HuH-7 (cell line): ENCODE measurements at regions not wholly inside any gene's neighbourhood (a gene's known extent, or its start where the extent isn't known, plus 50 kb on each side); places are given as distances from the start of the nearest gene placed in this dataset.

ENCODE experiments used
- DNase-seq: peaks from one replicate; pipeline ENCODE4 v3.0.0; 2011; ENCODE audit warnings: low spot score

DNA sequence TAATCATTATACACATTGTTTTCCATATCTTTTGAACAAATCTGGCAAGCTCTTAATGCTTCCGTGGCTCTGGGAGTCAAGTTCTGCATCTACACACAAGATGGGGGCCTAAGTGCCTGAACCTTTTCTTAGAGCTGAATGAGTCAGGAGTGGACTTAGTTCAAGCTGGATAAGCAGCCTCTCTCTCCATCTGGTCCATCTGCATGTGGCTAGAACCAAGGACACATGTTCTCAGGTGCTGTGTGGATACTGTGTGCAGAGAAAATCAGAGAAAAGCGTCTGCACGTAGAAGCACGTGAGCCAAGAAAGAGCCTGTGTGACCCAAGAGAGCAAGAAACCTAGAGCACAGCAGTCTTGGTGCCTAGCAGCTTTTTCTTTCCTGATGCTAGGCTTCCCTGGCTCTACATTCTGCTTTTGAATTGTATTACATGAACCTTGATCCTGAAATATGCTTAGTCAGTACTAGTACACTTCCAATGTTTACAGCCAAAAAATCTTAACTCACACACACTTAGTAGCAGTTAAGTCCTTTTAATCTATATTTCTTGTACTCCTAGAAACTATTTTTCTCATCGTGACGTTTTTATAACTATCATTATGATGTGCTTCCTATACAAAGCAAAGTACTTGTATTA, 1798.9 kb downstream of the MAT2B start:
- DNase-seq, result no peak

DNA sequence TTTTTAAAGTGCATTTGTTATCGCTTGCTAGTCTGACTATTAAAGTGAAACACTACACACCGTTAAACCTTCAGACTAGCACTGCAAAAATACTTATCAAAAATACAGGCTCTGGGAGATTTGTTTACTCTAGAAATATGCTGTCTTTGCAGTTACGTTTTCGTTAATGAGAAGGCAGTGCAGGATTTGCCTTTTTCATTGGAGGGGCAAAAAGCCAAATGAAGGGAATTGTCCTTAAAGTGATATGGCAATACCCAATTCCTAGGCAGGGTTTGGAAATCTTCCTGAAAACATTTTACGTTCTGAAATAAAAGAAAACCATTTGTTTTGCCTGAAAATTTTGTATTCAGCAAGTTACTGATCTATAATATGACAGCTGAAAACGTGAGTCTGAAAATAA, 1800.2 kb downstream of the MAT2B start:
- DNase-seq, result no peak

DNA sequence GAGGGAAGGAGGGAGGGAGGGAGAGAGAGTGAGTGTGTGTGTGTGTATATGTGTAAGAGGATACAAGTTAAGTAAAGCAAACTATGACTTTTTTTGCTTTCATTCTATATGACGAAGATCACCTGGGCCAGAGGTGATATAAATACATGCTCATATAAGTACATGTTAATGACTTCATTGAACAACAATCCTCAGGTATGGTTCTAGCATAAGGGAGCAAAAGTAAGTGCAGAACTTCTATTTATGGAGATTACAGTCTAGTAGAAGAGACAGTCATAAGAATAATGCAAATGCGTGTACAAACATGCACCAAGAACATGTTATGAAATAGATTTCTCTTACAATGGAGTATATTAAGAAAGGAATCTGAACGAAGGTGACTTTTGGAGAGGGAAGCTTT, 1804.0 kb downstream of the MAT2B start:
- DNase-seq, result no peak

DNA sequence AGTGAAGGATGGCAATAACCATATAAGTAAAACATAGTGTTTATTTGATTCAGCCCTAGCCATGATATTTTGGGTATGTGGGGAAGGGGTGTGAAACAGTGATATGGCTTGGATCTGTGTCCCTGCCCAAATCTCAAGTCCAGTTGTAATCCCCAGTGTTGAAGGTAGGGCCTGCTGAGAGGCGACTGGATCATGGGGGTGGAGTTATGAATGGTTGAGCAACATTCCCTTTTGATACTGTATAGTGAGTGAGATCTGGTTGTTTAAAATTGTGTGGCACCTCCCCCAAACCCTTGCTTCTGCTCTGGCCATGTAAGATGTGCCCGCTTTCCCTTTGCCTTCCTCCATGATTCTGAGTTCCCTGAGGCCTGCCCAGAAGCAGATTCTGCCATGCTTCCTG, 1804.6 kb downstream of the MAT2B start:
- no peak for DNase-seq

DNA sequence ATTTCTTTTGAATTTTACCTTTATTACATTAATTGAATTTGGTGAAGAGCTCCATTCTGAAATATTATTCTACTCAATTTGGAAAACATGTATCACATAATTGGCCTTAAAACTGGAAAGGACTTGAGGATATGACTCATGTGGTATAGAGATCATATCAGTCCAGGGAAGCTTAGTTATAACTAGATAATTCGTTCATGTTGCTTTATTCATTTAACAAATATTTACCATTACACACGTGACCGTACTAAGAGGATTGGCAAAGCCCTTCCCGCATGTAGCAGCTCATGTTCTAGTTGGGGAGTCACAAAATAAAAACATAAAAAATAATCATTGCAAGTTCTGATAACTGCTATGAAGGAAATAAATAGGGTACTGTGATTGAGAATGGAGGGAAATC, 1816.5 kb downstream of the MAT2B start:
- DNase-seq, result no peak

DNA sequence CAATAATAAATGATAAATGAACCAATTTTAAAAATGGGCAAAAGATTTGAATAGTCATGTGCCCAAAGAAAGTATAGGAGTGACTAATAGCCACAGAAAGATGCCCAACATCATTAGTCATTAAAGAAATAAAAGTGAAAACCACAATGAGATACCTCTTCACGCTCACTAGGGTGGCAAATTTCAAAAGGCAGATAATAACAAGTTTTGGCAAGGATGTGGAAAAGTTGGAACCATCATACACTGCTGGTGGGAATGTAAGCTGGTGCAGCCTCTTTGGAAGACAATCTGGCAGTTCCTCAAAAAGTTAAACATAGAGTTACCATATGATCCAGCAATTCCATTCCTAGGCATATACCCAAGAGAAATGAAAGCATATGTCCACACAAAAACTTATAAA, 1819.8 kb downstream of the MAT2B start:
- no peak for DNase-seq

DNA sequence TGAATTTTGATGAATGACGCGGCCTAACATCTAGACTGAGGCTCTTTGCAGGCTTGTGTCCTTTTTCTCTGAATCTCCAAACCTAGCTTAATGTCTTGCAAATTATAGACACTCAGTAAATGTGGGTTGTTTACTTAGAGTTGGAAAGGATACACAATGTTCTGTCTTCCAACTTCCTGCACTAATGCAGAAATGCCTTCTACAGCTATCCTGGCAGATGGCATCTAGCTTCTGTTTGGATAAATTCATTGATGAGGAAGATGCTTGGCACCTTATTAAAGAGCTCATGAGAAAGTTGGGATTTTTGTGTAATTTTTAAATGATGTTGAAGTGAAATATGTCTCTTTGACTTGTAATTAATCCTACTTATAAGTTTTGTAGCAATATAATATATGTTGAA, 1822.2 kb downstream of the MAT2B start:
- DNase-seq, result no peak

DNA sequence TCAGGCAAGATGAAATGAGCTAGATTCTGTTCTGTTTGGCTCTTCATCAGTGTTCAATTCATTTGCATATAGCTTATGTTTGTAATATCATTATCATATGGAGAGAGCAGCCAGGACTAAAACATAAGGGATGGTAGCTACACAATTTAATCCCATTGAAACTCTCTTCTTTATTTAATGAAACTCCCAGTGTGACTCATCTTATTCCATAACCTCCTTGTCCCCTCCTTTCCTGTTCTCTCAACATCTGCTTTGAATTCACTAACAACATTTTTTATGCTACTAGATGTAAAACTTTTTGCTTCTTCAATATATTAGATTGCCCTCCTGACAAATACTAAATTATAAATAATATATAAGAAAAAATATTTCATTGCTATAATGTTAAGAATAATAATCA, 1823.4 kb downstream of the MAT2B start:
- no peak for DNase-seq

DNA sequence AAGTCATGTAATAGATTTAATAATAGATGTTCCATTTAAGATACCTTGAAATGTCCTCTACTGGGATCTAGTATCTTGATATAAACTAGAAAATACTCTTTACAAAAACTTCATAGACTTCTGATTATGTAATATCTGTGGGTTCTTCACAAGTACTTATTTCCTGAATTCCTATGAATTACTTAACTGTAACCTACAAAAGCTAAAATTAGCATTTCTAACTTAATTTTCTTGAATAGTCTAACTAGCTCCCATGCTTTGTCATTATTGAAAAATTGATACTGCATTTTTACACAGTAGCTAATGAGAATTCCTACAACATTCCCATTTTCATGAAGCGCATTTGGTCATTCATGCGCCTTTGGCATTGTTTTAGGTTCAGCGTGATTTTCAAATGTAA, 1828.2 kb downstream of the MAT2B start:
- DNase-seq, result no peak

DNA sequence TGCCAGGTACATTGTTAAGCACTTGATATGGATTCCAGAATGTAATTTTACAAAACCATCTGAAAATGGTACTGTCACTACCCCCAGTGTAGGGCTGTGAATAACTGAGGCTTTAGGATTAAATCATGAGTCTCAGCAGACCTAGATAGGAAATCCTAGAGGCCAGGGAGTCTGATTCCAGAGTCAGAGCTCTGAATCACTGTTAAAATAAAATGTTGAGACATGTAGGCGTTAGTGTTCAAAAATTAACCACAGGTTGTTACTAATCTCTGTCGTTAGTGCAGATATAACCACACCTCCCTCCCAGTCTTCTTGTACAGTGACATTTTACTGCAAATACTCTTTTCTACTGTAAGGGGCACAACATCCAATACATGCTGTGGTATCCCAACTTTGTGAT, 1828.8 kb downstream of the MAT2B start:
- DNase-seq, result no peak

DNA sequence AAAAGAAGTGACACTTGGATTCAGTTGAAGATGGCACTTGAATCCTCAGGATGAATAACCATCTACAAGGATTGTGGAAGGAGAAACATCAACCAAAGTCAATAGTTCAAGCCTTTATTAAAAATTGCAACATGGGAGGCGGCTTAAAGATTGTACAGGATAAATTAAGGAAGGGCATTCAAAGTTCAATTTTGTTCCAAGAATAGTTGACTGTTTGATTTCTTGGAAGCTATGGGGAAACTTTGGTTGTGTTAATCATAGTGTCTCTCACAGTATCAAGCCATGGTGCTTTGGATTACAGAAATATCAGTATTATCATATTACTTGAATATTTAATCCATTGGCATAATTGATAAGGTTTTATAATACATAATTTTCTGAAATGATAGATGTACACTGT, 1844.3 kb downstream of the MAT2B start:
- no peak for DNase-seq

DNA sequence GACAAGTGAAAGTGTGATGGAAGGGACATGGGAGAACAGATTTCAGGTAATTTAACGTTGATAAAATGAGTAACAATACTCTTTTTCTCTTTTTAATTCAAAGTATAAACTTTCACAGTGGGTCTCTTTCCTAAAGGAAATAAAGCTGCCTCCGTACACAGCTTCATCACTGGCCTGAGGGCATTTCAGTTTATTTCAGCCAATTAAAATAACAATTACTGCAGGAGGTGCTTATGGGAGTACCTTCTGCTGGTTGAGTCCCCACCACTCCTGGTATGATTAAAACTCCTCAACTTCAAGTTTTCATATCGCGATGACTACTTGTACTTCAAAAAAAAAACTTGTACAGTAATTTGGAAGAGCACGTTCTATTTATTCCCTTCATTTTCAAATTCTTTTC, 1845.9 kb downstream of the MAT2B start:
- DNase-seq, result no peak

DNA sequence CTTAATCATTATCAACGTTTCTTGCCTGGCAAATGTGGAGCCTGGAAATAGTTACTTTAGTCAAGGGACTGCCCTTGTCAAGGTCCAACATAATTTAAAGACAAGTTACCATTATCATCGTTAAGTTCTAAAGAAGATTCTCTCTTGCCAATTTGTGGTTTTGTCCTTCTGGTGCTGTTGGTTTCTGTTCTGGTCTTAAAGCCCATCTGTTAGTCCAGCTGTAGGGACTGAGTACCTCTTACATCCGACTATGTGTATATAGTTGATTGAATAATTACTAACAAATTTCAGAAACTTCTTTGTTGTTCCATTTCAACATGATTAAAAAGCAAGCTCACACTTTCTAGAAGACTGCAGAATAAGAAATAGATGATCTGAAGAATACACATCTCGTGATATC, 1854.9 kb downstream of the MAT2B start:
- DNase-seq, result no peak

DNA sequence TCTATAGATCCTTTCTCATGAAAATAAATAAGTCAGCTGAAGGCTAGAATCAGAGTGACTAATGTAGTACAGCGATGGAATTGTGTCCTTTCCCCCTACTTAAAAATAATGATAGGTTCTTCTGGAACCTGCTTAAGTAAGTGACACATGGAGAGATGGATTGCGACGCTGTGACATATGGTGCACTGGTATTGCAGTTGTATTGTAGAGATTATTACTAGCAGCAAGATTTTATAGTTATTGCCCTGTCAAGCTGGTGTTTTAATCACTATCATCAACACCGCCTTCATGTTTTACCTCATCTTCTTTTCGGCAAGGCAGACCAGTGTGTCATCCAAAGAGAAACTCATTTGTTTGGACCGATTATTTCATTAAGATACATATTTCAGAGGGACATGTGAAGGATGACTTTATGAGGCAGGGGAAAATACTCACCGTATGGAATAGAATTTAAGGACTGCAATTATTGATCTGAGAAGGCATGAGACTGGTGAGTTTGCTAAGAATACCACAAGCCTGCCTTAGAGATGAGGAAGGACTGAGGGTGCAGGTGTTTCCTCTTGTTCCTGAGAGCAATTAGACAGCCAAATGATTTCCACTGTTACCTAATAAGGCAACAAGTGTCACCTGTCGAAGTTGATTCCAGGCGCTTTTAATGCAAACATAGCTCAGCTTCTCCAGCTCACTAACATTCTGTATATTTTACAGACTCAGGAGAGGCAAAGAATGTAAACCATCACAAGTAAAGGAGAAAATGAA, 1855.5 kb downstream of the MAT2B start:
- DNase-seq, result no peak

DNA sequence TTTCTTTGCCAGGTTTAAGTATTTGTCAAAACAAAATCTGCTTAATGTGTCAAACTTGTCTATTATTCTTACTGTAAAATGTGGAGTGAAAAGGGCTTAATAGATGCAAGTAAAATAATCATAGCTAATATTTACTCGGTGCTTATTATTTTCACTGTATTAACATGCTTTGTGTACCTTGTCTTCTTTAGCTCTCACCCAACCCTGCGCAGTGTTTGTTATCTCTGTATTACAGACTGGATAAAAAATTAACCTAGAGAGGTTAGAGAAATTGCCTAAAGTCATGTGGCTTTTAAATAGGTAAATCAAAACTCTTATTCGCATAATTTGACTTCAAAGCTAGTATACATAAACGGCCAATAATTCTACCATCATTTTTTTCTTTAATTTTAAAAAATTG, 1864.8 kb downstream of the MAT2B start:
- no peak for DNase-seq

DNA sequence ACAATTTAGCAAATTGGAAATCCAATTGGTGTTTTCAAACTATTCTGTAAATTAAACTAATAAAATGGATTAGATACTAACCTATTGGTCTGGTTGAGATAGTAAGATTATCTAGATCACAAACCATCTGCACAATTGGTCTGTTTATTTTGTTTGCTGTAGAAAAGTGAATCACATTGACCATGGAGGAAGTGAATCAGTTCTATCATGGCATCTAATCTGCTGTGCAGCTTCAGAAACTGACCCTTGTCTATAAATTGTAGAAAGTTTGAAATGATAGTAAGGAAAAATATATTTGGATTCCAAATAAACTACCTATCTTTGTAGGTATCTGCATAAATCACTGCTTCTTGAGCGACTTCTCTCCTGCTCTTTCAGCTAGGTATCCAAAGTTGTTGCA, 1865.4 kb downstream of the MAT2B start:
- no peak for DNase-seq

DNA sequence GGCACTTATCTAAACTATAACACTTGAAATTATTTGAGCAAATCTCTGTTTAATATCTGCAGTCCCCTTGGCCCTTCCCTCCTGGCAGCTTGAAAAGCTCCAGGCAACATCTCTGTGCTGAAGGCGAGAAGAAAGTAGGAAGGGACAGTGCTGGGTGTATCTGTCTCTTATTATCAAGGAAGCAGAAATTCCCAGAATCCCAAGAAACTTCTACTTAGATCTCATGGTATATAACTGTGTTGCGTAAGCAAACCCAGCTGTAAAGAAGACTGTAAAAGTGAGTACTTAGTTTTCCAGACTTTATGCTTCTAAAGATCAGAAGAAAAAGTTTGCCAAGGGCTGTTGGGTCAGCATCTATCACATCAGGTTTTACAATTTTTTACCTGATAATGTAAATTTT, 1869.8 kb downstream of the MAT2B start:
- no peak for DNase-seq

DNA sequence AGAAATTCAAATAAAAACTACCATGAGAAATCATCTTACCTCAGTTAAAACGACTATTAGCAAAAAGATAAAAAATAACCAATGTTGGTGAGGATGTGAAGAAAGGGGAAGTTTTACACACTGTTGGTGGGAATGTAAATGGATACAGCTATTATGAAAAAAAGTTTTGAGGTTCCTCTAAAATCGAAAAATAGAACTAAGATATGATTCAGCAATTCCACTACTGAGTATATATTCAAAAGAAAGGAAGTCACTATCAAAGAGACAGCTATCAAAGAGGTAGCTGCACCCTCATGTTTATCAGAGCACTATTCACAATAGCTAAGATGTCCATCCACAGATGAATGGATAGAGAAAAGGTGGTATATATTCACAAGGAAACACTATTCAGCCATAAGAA, 1888.4 kb downstream of the MAT2B start:
- no peak for DNase-seq

DNA sequence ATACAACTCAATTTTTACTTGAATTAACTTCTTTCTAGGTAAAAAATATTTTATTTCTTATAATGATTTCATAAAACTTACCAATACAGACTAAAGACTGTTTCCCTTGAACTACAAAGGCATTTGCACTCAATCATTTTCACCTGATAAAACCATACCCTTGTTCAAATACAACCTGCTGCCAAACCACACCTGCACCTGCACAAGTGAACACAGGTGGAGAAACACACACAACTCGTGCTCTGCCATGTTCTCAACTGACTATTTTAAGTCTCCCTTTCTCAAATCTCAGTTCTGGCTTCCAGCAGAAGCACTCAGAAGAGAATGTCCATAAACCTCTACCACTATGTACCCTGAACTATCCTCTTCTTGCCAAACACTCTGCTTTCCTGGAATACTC, 1892.1 kb downstream of the MAT2B start:
- DNase-seq, result no peak

DNA sequence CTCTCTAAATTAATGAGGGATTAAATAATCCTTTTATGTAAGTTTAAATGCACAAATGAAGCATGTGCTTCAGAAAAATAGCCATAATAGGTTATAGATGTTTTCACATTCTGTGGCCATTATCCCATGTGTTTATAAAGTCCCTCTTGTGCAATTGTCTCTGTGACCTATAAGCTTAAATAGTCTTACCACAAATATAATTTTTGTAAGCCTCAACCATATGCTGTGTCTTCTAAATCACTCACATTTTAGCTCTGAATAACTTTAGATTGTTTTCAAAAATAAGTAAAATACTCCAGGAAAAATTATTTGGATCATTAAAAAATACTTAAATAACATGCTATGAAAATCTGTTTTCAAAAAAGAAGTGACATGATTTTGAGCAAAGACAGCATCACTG, 1894.7 kb downstream of the MAT2B start:
- DNase-seq, result no peak

DNA sequence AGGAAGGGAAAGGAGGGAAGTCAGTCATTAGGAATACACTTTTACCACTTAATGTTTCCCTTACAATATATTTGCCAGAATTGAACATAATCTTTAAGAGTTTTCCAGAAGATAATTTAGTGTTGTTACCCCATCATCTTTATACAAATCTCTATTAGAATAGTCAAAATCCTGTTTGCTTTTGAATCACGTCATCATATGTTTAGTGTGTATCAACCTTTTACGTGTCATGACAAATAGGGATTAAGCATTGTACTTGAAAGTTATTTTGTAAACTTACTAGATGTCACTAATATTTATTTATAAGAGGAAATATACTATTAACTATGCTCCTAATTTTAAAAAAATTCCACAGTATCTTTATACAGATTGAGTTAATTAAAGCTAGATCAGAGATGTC, 1899.5 kb downstream of the MAT2B start:
- no peak for DNase-seq

DNA sequence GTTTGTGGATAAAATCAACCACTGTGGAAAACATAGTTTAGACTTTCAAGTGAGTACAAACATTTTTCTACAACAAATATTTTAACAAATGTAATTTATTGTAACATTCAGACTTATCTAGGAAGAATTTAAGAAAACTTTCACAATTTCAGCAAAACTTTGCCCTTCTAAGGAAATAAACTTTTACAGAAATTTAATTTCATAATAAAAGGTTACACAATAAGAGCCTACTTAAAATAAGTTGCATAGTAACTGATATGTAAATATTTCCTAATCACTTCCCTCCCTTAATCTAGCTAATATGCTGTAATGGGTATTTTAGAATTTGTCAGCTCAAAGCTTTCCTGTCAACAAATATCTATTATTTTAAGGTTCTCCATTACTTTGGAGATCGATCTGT, 1899.9 kb downstream of the MAT2B start:
- no peak for DNase-seq

DNA sequence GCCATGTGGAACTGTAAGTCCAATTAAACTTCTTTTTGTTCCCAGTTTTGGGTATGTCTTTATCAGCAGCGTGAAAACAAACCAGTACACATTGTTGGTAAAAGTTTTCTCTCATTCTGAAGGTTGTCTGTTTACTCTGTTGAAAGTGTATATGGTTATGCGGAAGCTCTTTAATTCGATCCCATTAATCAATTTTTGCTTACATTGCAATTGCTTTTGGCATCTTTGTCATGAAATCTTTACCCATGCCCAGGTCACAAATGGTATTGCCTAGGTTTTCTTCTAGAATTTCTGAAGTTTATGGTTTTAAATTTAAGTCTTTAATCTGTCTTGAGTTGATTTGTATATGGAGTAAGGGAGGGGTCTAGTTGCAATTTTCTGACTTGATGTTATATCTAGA, 1901.9 kb downstream of the MAT2B start:
- no peak for DNase-seq

DNA sequence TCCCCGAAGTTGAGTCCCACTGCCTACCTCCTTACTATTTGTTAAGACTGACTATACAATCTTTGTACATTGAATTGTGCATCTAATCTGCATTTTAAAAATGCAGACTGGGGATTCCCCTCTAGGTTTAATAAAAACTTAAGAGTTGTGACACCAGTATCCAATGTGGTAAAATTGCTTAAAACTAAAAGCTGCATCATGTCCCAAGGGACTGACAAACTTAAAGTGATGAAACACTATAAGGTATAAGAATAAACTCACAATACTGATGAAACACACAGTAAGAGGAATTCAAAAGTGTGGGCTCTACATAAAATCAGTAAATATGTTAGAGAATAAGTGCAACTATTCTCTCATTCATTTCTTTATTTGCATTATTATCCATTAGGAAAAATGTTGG, 1905.1 kb downstream of the MAT2B start:
- no peak for DNase-seq
